KMS-11 (cell line): ENCODE measurements at regions not wholly inside any gene's neighbourhood (a gene's known extent, or its start where the extent isn't known, plus 50 kb on each side); places are given as distances from the start of the nearest gene placed in this dataset.

Experiments
- H2AFZ ChIP-seq: fragments of 200-600 bp; sonication (generic); 2 replicates; pipeline ENCODE4 v1.6.1; 2016; ENCODE audit warnings: antibody characterized with exemption, mixed run types, low read depth
- H3K27ac ChIP-seq: fragments of 200-600 bp; sonication (generic); 2 replicates; pipeline ENCODE4 v1.6.1; 2016; ENCODE audit warnings: mild to moderate bottlenecking, mixed run types
- H3K27me3 ChIP-seq: fragments of 200-600 bp; sonication (generic); 2 replicates; pipeline ENCODE4 v1.6.1; 2017; ENCODE audit warnings: mild to moderate bottlenecking, low read depth, mixed run types, moderate library complexity; ENCODE audit not compliant: insufficient read depth
- H3K36me3 ChIP-seq: fragments of 200-600 bp; sonication (generic); 2 replicates; pipeline ENCODE4 v1.6.1; 2017; ENCODE audit warnings: mild to moderate bottlenecking, mixed run types; ENCODE audit not compliant: insufficient read depth
- H3K4me1 ChIP-seq: fragments of 200-600 bp; sonication (generic); 2 replicates; pipeline ENCODE4 v1.6.1; 2016; ENCODE audit warnings: mild to moderate bottlenecking, low read depth, mixed run types; ENCODE audit not compliant: poor library complexity, severe bottlenecking
- H3K4me2 ChIP-seq: fragments of 200-600 bp; sonication (generic); 2 replicates; pipeline ENCODE4 v1.7.0; 2016; ENCODE audit warnings: mild to moderate bottlenecking, mixed run types
- H3K4me3 ChIP-seq: fragments of 200-600 bp; sonication (generic); IDR thresholded peaks from 2 replicates; pipeline ENCODE4 v1.6.1; 2017; ENCODE audit warnings: low read depth, low read length, mixed read lengths; ENCODE audit not compliant: insufficient read depth
- H3K79me2 ChIP-seq: fragments of 200-600 bp; sonication (generic); 2 replicates; pipeline ENCODE4 v1.6.1; 2016; ENCODE audit warnings: low read depth, mixed run types; ENCODE audit not compliant: insufficient read depth
- H3K9ac ChIP-seq: fragments of 200-600 bp; sonication (generic); 2 replicates; pipeline ENCODE4 v1.6.1; 2016; ENCODE audit warnings: mild to moderate bottlenecking, mixed run types
- H4K20me1 ChIP-seq: fragments of 200-600 bp; sonication (generic); 2 replicates; pipeline ENCODE4 v1.6.1; 2016; ENCODE audit warnings: mild to moderate bottlenecking, mixed run types; ENCODE audit not compliant: insufficient read depth
- TF ChIP-seq, protein P1 (sequence below): fragments of 200-600 bp; sonication (generic); conservative IDR thresholded peaks from 2 replicates; pipeline ENCODE4 v1.6.1; 2017; ENCODE audit warnings: low read depth, mild to moderate bottlenecking, antibody characterized with exemption, low read length, moderate library complexity, mixed read lengths

DNA sequence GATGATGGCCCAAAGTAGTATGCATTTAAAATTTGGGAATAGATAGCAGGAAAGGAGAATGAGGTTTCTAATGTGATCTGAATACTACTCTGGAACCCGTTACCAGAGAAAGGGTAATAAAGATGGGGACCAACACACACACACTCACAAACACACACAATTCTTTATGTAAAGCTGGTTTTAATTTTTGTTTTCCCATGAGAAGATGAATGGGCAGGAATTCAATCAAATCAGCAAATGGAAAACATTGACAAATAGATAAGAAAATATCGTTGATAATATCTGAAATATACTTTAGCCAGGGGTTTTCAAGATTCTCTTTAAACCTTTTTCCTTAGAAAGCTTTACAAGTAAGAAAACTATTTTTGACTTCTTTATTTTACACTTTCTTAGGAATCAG, 303.0 kb downstream of the PRL start:
- H2AFZ ChIP-seq, result no peak overlapping the region
- H3K27ac ChIP-seq, result no peak overlapping the region
- no peaks in the 10 kb centered on the region for H3K36me3 ChIP-seq
- TF ChIP-seq, protein P1, sequence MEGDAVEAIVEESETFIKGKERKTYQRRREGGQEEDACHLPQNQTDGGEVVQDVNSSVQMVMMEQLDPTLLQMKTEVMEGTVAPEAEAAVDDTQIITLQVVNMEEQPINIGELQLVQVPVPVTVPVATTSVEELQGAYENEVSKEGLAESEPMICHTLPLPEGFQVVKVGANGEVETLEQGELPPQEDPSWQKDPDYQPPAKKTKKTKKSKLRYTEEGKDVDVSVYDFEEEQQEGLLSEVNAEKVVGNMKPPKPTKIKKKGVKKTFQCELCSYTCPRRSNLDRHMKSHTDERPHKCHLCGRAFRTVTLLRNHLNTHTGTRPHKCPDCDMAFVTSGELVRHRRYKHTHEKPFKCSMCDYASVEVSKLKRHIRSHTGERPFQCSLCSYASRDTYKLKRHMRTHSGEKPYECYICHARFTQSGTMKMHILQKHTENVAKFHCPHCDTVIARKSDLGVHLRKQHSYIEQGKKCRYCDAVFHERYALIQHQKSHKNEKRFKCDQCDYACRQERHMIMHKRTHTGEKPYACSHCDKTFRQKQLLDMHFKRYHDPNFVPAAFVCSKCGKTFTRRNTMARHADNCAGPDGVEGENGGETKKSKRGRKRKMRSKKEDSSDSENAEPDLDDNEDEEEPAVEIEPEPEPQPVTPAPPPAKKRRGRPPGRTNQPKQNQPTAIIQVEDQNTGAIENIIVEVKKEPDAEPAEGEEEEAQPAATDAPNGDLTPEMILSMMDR, result no peak
- H3K79me2 ChIP-seq, result no peaks in the 10 kb centered on the region
- no peaks in the 10 kb centered on the region for H4K20me1 ChIP-seq
- no peak overlapping the region for H3K9ac ChIP-seq
- H3K4me1 ChIP-seq, result no peaks in the 10 kb centered on the region
- no peak overlapping the region for H3K4me2 ChIP-seq
- H3K27me3 ChIP-seq, result no peaks in the 10 kb centered on the region
- H3K4me3 ChIP-seq, result no peak overlapping the region

DNA sequence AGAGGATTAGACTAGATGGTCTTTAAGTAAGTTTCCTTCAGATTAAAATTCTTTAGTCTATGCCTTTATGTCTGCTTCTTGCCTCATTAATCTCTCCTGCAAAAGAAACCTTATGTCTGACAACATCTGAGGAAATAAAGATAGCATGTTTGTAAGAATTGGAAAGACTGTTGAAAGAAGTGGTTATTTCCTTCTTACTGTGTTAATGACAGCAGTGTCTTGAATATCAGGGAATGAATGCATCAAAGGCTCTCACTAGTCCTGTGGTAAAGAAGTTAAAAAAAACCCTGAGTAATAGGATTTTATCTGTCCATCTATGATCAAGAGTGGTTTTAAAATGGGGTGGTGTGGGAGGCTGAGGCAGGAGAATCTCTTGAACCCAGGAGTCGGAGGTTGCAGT, 302.0 kb downstream of the PRL start:
- TF ChIP-seq, protein P1, result no peak
- no peaks in the 10 kb centered on the region for H3K36me3 ChIP-seq
- no peaks in the 10 kb centered on the region for H4K20me1 ChIP-seq
- no peak overlapping the region for H3K9ac ChIP-seq
- no peaks in the 10 kb centered on the region for H3K27me3 ChIP-seq
- no peaks in the 10 kb centered on the region for H3K4me1 ChIP-seq
- H2AFZ ChIP-seq, result no peak overlapping the region
- H3K27ac ChIP-seq, result no peak overlapping the region
- H3K79me2 ChIP-seq, result no peaks in the 10 kb centered on the region
- no peak overlapping the region for H3K4me3 ChIP-seq
- H3K4me2 ChIP-seq, result no peak overlapping the region

DNA sequence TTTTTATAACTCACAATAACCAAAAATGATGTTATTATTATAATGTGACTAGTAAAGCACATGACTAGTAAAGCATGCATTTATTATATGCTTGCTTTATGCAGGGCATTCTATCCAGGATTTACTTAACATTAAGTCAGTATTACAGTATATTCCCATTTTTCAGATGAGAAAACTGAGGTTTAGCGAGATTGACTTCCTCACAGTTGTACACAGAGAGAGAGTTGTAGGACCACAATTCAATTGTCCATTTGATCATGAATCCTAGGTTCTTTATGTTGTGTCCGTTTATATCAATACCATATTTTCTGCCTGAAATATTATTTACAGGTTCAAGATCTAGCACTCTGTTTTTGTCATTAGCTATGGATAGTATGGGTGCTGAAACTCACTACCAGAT, 301.5 kb downstream of the PRL start:
- Histone ChIP-seq H3K9ac (no peak overlapping the region), H3K36me3 (no peaks in the 10 kb centered on the region), H3K4me1 (no peaks in the 10 kb centered on the region), H4K20me1 (no peaks in the 10 kb centered on the region), H3K79me2 (no peaks in the 10 kb centered on the region), H3K27me3 (no peaks in the 10 kb centered on the region), H3K27ac (no peak overlapping the region), H2AFZ (no peak overlapping the region), H3K4me3 (no peak overlapping the region), H3K4me2 (no peak overlapping the region)
- TF ChIP-seq, protein P1, result no peak

DNA sequence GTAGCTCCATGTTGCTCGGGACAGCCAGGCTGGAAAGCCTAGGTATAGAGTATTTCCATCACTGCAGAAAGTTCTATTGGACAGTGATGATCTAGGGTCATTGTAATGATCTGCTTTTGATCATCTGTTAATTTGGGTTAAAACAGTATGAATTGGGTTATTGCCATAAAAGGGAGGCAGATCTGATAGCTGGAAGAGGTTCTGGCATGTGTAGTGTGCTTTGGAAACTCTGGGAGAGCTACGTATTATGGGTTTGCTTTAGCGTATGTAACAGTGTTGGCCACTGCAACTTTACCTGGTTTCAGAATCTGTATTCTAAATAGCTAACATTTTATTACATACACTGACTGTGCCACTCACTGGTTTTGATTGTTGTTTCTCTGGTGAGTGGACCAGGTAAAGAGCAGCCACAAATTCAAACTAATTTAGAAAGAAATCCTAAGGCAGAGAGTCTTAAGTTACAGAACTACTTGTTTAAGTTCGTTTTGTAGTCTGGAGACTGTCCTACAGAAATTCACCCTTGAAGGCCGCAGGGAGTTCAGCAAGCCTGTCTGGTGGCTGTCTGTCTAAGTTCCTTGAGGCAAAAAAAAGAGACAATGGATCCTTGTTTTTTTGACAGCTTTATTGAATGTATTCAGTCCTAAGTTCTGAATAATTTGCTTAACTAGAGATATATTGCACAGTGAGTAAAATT, 300.3 kb downstream of the PRL start:
- H3K27me3 ChIP-seq, result no peaks in the 10 kb centered on the region
- no peak overlapping the region for H3K4me3 ChIP-seq
- H3K9ac ChIP-seq, result no peak overlapping the region
- TF ChIP-seq, protein P1, result no peak
- no peaks in the 10 kb centered on the region for H3K4me1 ChIP-seq
- H3K36me3 ChIP-seq, result no peaks in the 10 kb centered on the region
- no peaks in the 10 kb centered on the region for H4K20me1 ChIP-seq
- H3K27ac ChIP-seq, result no peak overlapping the region
- H3K79me2 ChIP-seq, result no peaks in the 10 kb centered on the region
- no peak overlapping the region for H2AFZ ChIP-seq
- no peak overlapping the region for H3K4me2 ChIP-seq
